ENCODE measurements at regions not wholly inside any gene's neighbourhood (a gene's known extent, or its start where the extent isn't known, plus 50 kb on each side); places are given as distances from the start of the nearest gene placed in this dataset.
A peak's percentile ranks its signal among the peaks of the same experiment; 100 is the strongest.

- no peak overlapping the region for H3K4me3 ChIP-seq (ENCODE audit: low read depth, low read length)
- in situ Hi-C loops (cut with HindIII; ENCODE audit: low sequenced_read_pairs): no loop called here
- TF ChIP-seq CTCF (IDR thresholded peaks at IDR 0.05; ENCODE audit: low read depth, low read length): no peak
- DNase-seq (ENCODE audit: low read depth, low spot score): no peak
Measured at GRCh38 chr9:130755377-130756007, 61.9 kb downstream of the EXOSC2 start.

- in situ Hi-C loops (cut with HindIII; ENCODE audit: low sequenced_read_pairs): no loop called here
- H3K4me3 ChIP-seq (ENCODE audit: low read depth, low read length): no peak overlapping the region
- DNase-seq (ENCODE audit: low read depth, low spot score): no peak
- TF ChIP-seq CTCF (IDR thresholded peaks at IDR 0.05; ENCODE audit: low read depth, low read length): no peak
Measured at GRCh38 chr9:130756037-130756436, 62.5 kb downstream of the EXOSC2 start.

- H3K4me3 ChIP-seq (ENCODE audit: low read depth, low read length): no peak overlapping the region
- no peak for DNase-seq (ENCODE audit: low read depth, low spot score)
- in situ Hi-C loops (cut with HindIII; ENCODE audit: low sequenced_read_pairs): no loop called here
- no peak for TF ChIP-seq CTCF (IDR thresholded peaks at IDR 0.05; ENCODE audit: low read depth, low read length)
Measured at GRCh38 chr9:130756455-130757152, 63.0 kb downstream of the EXOSC2 start.

- TF ChIP-seq CTCF (IDR thresholded peaks at IDR 0.05; ENCODE audit: low read depth, low read length): no peak
- in situ Hi-C loops (cut with HindIII; ENCODE audit: low sequenced_read_pairs): no loop called here
- DNase-seq (ENCODE audit: low read depth, low spot score): no peak
- no peak overlapping the region for H3K4me3 ChIP-seq (ENCODE audit: low read depth, low read length)
Measured at GRCh38 chr9:130759738-130760137, 66.2 kb downstream of the EXOSC2 start.

- in situ Hi-C loops (cut with HindIII; ENCODE audit: low sequenced_read_pairs): no loop called here
- TF ChIP-seq CTCF (IDR thresholded peaks at IDR 0.05; ENCODE audit: low read depth, low read length): no peak
- H3K4me3 ChIP-seq (ENCODE audit: low read depth, low read length): no peak overlapping the region
- no peak for DNase-seq (ENCODE audit: low read depth, low spot score)
Measured at GRCh38 chr9:130763331-130764171, 70.0 kb downstream of the EXOSC2 start.

- TF ChIP-seq CTCF (IDR thresholded peaks at IDR 0.05; ENCODE audit: low read depth, low read length): no peak
- H3K4me3 ChIP-seq (ENCODE audit: low read depth, low read length): no peak overlapping the region
- in situ Hi-C loops (cut with HindIII; ENCODE audit: low sequenced_read_pairs): no loop called here
- peak; percentile 55 for DNase-seq (ENCODE audit: low read depth, low spot score)
Measured at GRCh38 chr9:130765137-130766020, 69.7 kb upstream of the ABL1 start.

All from astrocyte of the spinal cord (primary cell).